ENCODE measurements at regions not wholly inside any gene's neighbourhood (a gene's known extent, or its start where the extent isn't known, plus 50 kb on each side); places are given as distances from the start of the nearest gene placed in this dataset.

DNA sequence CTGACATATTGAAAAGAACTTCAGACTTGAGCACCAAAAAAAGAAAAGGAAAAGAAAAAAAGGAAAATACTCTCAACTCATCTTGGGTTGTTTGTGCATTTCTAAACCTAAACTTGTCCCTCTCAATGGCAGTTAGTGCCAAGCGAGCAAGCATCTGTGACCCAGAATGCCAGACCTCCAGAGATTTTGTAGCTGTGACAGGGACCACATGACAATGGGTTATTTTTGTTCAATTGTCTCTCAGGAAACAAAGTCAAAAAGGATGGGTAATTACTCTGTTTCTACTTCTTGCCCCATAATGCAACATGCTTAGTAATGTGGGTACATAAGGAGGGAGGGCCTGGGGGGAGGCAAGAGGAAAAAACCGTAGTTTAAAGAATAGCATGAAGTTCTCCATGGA lies 285.7 kb upstream of the RTL1 start:
- TF ChIP-seq POLR2AphosphoS5 (IDR thresholded peaks at IDR 0.05) (no peak), POLR2A (IDR thresholded peaks at IDR 0.05) (no peak)
- TF ChIP-seq, protein P1, sequence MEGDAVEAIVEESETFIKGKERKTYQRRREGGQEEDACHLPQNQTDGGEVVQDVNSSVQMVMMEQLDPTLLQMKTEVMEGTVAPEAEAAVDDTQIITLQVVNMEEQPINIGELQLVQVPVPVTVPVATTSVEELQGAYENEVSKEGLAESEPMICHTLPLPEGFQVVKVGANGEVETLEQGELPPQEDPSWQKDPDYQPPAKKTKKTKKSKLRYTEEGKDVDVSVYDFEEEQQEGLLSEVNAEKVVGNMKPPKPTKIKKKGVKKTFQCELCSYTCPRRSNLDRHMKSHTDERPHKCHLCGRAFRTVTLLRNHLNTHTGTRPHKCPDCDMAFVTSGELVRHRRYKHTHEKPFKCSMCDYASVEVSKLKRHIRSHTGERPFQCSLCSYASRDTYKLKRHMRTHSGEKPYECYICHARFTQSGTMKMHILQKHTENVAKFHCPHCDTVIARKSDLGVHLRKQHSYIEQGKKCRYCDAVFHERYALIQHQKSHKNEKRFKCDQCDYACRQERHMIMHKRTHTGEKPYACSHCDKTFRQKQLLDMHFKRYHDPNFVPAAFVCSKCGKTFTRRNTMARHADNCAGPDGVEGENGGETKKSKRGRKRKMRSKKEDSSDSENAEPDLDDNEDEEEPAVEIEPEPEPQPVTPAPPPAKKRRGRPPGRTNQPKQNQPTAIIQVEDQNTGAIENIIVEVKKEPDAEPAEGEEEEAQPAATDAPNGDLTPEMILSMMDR (IDR thresholded peaks at IDR 0.05) = no peak
- H3K4me1 ChIP-seq (replicated peaks) = no peaks in the 10 kb centered on the region
- intact Hi-C loops (cut with DNase I) = no loop called here
- H3K27ac ChIP-seq = no peak overlapping the region
- no peaks in the 10 kb centered on the region for H3K36me3 ChIP-seq
- no peaks in the 10 kb centered on the region for H3K9me3 ChIP-seq
- 47% methylated on average over 2 of the region's 2 CpGs for WGBS
- no peak for DNase-seq (ENCODE audit: low spot score)
- H3K27me3 ChIP-seq (replicated peaks; ENCODE audit: insufficient read depth) = no peaks in the 10 kb centered on the region
- no peak overlapping the region for H3K4me3 ChIP-seq

DNA sequence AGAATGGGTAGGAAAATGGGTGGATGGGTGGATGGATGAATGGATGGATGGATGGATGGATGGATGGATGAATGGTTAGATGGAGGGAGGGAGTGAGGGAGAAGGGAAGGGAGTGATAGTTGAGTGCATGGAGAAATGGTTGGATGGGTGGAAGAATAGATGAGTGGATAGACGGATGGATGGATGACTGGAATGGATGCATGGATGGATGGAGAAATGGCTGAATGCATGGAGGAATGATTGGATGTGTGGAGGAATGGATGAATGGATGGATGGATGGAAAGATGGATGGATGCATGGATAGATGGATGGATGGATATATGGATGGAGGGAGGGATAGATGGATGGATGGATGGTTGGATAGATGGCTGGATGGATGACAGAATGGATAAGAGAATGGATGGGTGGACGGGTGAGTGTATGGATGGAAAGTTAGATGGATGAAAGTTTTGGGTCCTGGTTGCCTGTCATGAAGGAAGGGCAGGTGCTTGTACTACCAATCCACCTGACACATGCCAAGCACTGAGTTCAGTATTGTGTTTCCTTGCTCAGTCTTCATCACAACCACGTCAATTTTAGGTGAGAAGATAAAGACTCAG lies 286.5 kb upstream of the RTL1 start:
- Histone ChIP-seq H3K27ac (no peak overlapping the region), H3K4me3 (no peak overlapping the region), H3K9me3 (no peaks in the 10 kb centered on the region), H3K36me3 (no peaks in the 10 kb centered on the region), H3K4me1 (replicated peaks) (no peaks in the 10 kb centered on the region), H3K27me3 (replicated peaks; ENCODE audit: insufficient read depth) (no peaks in the 10 kb centered on the region)
- 93% methylated on average over 3 of the region's 3 CpGs for WGBS
- intact Hi-C loops (cut with DNase I) = no loop called here
- DNase-seq (ENCODE audit: low spot score) = no peak
- TF ChIP-seq, protein P1 (IDR thresholded peaks at IDR 0.05) = no peak
- TF ChIP-seq POLR2A (IDR thresholded peaks at IDR 0.05) = no peak
- no peak for TF ChIP-seq POLR2AphosphoS5 (IDR thresholded peaks at IDR 0.05)

DNA sequence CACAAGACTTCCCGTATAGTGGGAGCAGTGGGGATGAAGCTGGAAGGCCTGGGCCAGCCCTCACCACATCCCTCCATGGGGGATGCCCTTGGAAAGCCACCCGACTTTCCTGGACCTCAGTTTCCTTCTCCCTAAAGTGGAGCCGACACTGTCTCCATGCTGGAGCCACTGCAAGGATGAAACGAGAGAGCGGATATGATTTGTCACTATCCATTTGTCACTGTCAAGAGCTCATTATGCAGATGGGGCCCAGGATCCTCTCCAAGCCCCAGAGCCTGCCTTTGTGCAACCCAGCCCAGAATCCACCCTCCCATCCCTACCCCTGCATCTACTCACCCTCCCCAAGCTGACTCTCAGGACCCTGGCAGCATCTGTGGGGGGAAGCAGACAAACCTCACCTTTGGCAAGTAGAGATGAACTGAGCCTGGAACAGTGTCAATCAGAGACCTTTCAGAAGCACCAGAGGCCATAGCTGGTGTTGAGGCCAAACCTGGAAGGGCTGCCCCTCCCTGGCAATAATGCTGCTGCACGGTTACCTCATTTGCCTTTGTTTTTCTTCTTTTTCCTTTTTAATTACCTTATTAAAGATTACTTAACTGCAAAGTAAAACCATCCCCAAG lies 287.7 kb upstream of the RTL1 start:
- WGBS = 71% methylated on average over 6 of the region's 6 CpGs
- Histone ChIP-seq H3K4me1 (replicated peaks) (no peaks in the 10 kb centered on the region), H3K27me3 (replicated peaks; ENCODE audit: insufficient read depth) (no peaks in the 10 kb centered on the region), H3K27ac (no peak overlapping the region), H3K4me3 (no peak overlapping the region), H3K9me3 (no peaks in the 10 kb centered on the region), H3K36me3 (no peaks in the 10 kb centered on the region)
- no peak for DNase-seq (ENCODE audit: low spot score)
- intact Hi-C loops (cut with DNase I) = no loop called here
- TF ChIP-seq POLR2A (IDR thresholded peaks at IDR 0.05) (no peak), POLR2AphosphoS5 (IDR thresholded peaks at IDR 0.05) (no peak)
- TF ChIP-seq, protein P1 (IDR thresholded peaks at IDR 0.05) = no peak

DNA sequence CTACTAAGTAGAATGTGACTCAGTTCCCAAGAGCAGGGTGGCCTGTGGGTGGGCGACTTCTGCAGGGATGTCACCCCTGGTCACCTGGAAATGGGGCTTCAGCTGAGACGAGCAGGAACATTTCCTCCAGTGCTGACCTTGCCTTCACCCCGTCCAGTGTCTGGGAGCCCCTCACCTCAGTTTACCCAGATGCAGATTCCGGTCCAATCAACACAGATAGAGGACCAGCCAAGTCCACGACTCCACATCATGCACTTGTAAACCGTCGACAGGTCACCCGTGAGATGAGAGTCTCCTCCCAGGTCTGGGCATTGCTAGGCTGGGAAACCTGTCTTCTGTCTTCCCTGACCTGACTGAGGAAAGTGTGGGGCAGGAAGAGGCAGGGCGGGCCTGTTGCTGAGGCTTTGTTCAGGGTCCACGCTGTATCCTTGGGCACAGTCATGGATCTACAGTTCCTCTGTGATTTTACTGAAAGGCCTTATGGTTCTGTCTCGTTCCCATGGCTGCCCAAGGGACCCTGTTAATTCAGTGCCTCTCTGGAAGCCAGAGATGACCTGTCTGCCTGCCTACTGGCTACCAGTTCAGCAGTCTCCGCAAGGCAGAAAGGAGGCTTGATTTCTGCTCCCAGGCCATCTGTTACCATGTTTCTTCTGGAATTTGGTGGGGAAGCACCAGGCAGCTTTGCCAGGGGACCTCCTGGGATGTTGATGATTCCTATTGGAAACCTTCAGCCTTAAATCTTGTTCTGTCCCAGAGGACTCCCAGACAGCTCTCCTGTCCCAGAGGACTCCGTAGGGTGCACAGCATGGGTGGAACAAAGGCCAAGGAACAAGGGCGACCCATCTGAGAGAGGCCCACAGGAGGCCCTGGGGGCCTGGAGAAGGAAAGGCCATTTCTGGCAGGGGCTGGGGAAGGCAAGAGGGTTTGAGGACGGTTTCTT lies 288.5 kb upstream of the RTL1 start:
- no peak for DNase-seq (ENCODE audit: low spot score)
- Histone ChIP-seq H3K27ac (no peak overlapping the region), H3K27me3 (replicated peaks; ENCODE audit: insufficient read depth) (no peaks in the 10 kb centered on the region), H3K9me3 (no peaks in the 10 kb centered on the region), H3K4me1 (replicated peaks) (no peaks in the 10 kb centered on the region), H3K36me3 (no peaks in the 10 kb centered on the region), H3K4me3 (no peak overlapping the region)
- intact Hi-C loops (cut with DNase I) = no loop called here
- TF ChIP-seq POLR2AphosphoS5 (IDR thresholded peaks at IDR 0.05) = no peak
- TF ChIP-seq, protein P1 (IDR thresholded peaks at IDR 0.05) = no peak
- no peak for TF ChIP-seq POLR2A (IDR thresholded peaks at IDR 0.05)
- 88% methylated on average over 15 of the region's 15 CpGs for WGBS

All from prostate gland (tissue), 2 donors.